ENCODE measurements at regions not wholly inside any gene's neighbourhood (a gene's known extent, or its start where the extent isn't known, plus 50 kb on each side); places are given as distances from the start of the nearest gene placed in this dataset.

DNA sequence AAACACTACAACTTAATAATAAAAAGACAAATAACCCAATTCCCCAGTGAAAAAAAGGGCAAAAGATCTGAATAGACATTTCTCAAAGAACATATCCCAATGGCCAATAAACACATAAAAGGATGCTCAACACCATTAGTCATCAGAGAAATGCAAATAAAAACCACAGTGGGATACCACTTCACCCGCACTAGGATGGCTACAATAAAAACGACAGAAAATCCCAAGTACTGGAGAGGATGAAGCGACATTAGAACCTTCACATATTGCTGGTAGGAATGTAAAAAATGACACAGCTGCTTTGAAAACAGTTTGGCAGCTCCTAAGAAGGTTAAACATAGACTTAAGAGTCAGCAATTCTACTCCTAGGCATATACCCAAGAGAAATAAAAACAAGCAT is 140.6 kb upstream of the ARX start:
- TF ChIP-seq SUZ12 (IDR thresholded peaks at IDR 0.05; ENCODE audit: extremely low read depth, insufficient read depth, insufficient read length) (no peak), YY1 (IDR thresholded peaks at IDR 0.05; ENCODE audit: insufficient read depth, insufficient read length) (no peak)

Data from NT2/D1 (cell line).